Astrocyte of the spinal cord (primary cell): ENCODE measurements at regions not wholly inside any gene's neighbourhood (a gene's known extent, or its start where the extent isn't known, plus 50 kb on each side); places are given as distances from the start of the nearest gene placed in this dataset.
A peak's percentile ranks its signal among the peaks of the same experiment; 100 is the strongest.

Source experiments
- DNase-seq: peaks from one replicate; pipeline ENCODE4 v3.0.0; 2011; ENCODE audit warnings: low read depth, low spot score
- H3K4me3 ChIP-seq: 2 replicates; pipeline ENCODE4 v1.5.1; 2011; ENCODE audit warnings: low read depth, mild to moderate bottlenecking, low read length, moderate library complexity
- in situ Hi-C: cut with HindIII; loops from 2 replicates; pipeline ENCODE4 v1.10.0; 2017; ENCODE audit warnings: low sequenced_read_pairs
- TF ChIP-seq, protein P1 (sequence below): IDR thresholded peaks from 2 replicates; pipeline ENCODE4 v1.5.1; 2012; ENCODE audit warnings: low read depth, mild to moderate bottlenecking, low read length, inconsistent platforms

GRCh38 chr16:59088431-59088830 lies 354.3 kb upstream of the GOT2 start:
- DNase-seq, result no peak
- TF ChIP-seq, protein P1, sequence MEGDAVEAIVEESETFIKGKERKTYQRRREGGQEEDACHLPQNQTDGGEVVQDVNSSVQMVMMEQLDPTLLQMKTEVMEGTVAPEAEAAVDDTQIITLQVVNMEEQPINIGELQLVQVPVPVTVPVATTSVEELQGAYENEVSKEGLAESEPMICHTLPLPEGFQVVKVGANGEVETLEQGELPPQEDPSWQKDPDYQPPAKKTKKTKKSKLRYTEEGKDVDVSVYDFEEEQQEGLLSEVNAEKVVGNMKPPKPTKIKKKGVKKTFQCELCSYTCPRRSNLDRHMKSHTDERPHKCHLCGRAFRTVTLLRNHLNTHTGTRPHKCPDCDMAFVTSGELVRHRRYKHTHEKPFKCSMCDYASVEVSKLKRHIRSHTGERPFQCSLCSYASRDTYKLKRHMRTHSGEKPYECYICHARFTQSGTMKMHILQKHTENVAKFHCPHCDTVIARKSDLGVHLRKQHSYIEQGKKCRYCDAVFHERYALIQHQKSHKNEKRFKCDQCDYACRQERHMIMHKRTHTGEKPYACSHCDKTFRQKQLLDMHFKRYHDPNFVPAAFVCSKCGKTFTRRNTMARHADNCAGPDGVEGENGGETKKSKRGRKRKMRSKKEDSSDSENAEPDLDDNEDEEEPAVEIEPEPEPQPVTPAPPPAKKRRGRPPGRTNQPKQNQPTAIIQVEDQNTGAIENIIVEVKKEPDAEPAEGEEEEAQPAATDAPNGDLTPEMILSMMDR, result no peak
- in situ Hi-C loops, result no loop called here

DNA sequence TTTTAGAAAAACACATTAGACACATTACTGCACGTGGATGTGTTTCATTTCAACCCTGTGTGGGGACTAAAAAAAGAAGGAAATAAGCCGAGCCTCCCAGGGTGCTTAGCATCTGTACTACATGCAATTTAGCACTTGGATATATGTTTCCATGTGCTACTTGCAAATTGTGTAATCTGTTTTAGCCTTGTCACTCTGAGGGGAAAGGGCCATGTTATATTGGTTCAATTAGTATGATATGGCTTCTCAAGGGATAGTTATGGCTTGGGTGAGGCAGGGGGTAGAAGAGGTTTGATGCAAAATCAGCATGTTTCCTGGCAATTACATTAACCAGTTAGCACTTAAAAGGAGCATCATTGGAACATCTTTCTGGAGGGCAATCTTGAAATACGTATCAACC lies 353.5 kb upstream of the GOT2 start:
- TF ChIP-seq, protein P1, result no peak

More at GRCh38 chr16:59088431-59088830, 354.3 kb upstream of the GOT2 start:
- no peak overlapping the region for H3K4me3 ChIP-seq

GRCh38 chr16:59067205-59067604 lies 333.1 kb upstream of the GOT2 start:
- DNase-seq, result no peak
- in situ Hi-C loops, result no loop called here
- TF ChIP-seq, protein P1, result no peak
- H3K4me3 ChIP-seq, result no peak overlapping the region

More for the DNA sequence above, 353.5 kb upstream of the GOT2 start:
- no peak for DNase-seq
- H3K4me3 ChIP-seq, result no peak overlapping the region
- in situ Hi-C loops, result no loop called here

GRCh38 chr16:59060207-59060606 lies 326.1 kb upstream of the GOT2 start:
- TF ChIP-seq, protein P1, result no peak
- DNase-seq, result peak; percentile 62
- no peak overlapping the region for H3K4me3 ChIP-seq
- in situ Hi-C loops, result no loop called here

GRCh38 chr16:59058250-59058649 lies 324.1 kb upstream of the GOT2 start:
- TF ChIP-seq, protein P1, result no peak
- no peak for DNase-seq
- no peak overlapping the region for H3K4me3 ChIP-seq

DNA sequence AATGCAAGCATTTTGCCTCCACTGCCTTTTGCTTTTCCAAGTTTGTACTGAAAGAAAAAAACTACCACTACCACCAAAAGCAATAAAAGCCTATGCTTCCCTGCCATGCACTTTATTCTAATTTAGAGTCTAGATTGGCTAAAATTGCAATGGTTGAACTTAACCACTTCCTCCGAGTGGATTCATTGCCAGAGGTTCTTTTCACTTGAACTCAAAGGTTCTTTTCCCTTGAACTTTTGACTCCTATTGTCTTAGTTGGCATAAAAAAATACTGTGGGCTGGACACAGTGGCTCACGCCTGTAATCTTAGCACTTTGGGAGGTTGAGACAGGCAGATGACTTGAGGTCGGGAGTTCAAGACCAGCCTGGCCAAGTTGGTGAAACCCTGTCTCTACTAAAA lies 319.8 kb upstream of the GOT2 start:
- DNase-seq, result no peak
- no peak overlapping the region for H3K4me3 ChIP-seq
- TF ChIP-seq, protein P1, result no peak
- in situ Hi-C loops, result no loop called here

More at GRCh38 chr16:59058250-59058649, 324.1 kb upstream of the GOT2 start:
- in situ Hi-C loops, result no loop called here

DNA sequence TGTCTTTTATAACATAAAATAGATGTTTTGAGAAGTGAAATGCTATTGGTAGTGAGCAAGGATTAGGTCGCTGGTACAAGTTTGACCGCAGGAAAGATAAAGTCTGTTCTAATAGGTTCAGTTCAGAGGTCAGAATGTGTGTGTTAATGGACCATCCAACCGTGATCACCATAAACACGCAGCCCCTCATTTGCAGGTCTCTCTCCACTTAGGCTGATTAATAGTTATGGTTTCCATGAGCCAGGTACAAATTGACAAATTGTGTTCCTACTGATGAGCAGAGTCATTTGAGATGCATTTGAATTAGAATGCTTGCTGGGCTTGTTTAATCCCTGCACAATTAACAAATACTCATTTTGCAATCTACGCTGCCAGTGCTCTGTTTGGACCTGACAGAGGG lies 318.1 kb upstream of the GOT2 start:
- no peak overlapping the region for H3K4me3 ChIP-seq
- in situ Hi-C loops, result no loop called here
- TF ChIP-seq, protein P1, result no peak
- DNase-seq, result no peak
